ENCODE measurements at regions not wholly inside any gene's neighbourhood (a gene's known extent, or its start where the extent isn't known, plus 50 kb on each side); places are given as distances from the start of the nearest gene placed in this dataset.

DNA sequence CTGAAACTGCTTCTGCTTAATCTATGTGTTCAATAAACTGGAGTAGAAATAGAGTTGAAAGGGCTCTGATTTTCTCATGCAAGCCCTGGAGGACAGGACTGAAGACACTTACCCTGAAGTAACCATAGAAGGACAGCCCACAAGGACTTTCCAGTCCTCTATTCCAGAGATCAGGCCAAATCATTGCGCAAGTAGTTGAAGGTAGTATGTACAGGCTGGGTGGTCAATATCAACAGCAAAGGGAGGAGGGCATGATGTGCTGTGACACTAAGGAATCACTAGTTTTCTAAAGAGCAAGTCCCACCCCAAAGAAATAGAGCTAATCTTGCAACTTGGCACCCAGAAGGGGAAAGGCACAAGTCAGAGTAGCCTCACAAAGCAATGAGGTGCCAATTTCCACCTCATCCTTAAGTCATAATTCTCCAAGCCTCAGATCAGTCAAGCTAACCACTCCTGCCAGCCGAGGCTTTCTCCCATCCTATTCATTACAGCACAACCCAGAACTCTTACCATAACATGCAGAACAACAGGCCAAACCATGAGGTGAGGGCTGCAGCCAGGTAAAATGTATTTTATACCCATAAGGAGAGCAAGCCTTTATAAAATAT, 533.5 kb downstream of the TNS1 start:
- Histone ChIP-seq H3K9me3 (ENCODE audit: low read depth, low read length, poor library complexity, severe bottlenecking) (no peaks in the 10 kb centered on the region), H3K4me1 (ENCODE audit: insufficient read depth, low read length, poor library complexity, severe bottlenecking) (no peaks in the 10 kb centered on the region), H3K27me3 (replicated peaks; ENCODE audit: insufficient read depth, low read depth, low read length, poor library complexity) (no peaks in the 10 kb centered on the region), H3K36me3 (ENCODE audit: insufficient read depth, low read length, poor library complexity, severe bottlenecking) (no peaks in the 10 kb centered on the region), H3K4me3 (ENCODE audit: low read depth, low read length, poor library complexity, severe bottlenecking) (no peak overlapping the region), H3K27ac (ENCODE audit: low read depth, low read length, poor library complexity, severe bottlenecking) (no peak overlapping the region)
- ChIA-PET CTCF (no interaction called here), POLR2A (ENCODE audit: low non-redundant PET) (no interaction called here)
- intact Hi-C loops (cut with micrococcal nuclease; ENCODE audit: unreplicated experiment): no loop called here
- no TSS peak for BruUV-seq (replicated peaks)
- no peak for DNase-seq (ENCODE audit: low spot score)
- no peak for TF ChIP-seq EZH2 (IDR thresholded peaks at IDR 0.05; ENCODE audit: borderline replicate concordance, low read depth, low read length, poor library complexity, severe bottlenecking)
- TF ChIP-seq, protein P1, sequence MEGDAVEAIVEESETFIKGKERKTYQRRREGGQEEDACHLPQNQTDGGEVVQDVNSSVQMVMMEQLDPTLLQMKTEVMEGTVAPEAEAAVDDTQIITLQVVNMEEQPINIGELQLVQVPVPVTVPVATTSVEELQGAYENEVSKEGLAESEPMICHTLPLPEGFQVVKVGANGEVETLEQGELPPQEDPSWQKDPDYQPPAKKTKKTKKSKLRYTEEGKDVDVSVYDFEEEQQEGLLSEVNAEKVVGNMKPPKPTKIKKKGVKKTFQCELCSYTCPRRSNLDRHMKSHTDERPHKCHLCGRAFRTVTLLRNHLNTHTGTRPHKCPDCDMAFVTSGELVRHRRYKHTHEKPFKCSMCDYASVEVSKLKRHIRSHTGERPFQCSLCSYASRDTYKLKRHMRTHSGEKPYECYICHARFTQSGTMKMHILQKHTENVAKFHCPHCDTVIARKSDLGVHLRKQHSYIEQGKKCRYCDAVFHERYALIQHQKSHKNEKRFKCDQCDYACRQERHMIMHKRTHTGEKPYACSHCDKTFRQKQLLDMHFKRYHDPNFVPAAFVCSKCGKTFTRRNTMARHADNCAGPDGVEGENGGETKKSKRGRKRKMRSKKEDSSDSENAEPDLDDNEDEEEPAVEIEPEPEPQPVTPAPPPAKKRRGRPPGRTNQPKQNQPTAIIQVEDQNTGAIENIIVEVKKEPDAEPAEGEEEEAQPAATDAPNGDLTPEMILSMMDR (conservative IDR thresholded peaks at IDR 0.05; ENCODE audit: low read depth, low read length): no peak

- DNase-seq (ENCODE audit: low spot score): no peak
- TF ChIP-seq, protein P1 (conservative IDR thresholded peaks at IDR 0.05; ENCODE audit: low read depth, low read length): no peak
- TF ChIP-seq EZH2 (IDR thresholded peaks at IDR 0.05; ENCODE audit: borderline replicate concordance, low read depth, low read length, poor library complexity, severe bottlenecking): no peak
- Histone ChIP-seq H3K4me3 (ENCODE audit: low read depth, low read length, poor library complexity, severe bottlenecking) (no peak overlapping the region), H3K27ac (ENCODE audit: low read depth, low read length, poor library complexity, severe bottlenecking) (no peak overlapping the region), H3K4me1 (ENCODE audit: insufficient read depth, low read length, poor library complexity, severe bottlenecking) (no peaks in the 10 kb centered on the region), H3K27me3 (replicated peaks; ENCODE audit: insufficient read depth, low read depth, low read length, poor library complexity) (no peaks in the 10 kb centered on the region), H3K36me3 (ENCODE audit: insufficient read depth, low read length, poor library complexity, severe bottlenecking) (no peaks in the 10 kb centered on the region), H3K9me3 (ENCODE audit: low read depth, low read length, poor library complexity, severe bottlenecking) (no peaks in the 10 kb centered on the region)
- CTCF ChIA-PET: no interaction called here
- BruUV-seq (replicated peaks): no TSS peak
- intact Hi-C loops (cut with micrococcal nuclease; ENCODE audit: unreplicated experiment): no loop called here
- POLR2A ChIA-PET (ENCODE audit: low non-redundant PET): no interaction called here
Measured at GRCh38 chr2:217468042-217468830, 534.6 kb downstream of the TNS1 start.

GRCh38 chr2:217467331-217467730, 535.5 kb downstream of the TNS1 start:
- Histone ChIP-seq H3K36me3 (ENCODE audit: insufficient read depth, low read length, poor library complexity, severe bottlenecking) (no peaks in the 10 kb centered on the region), H3K9me3 (ENCODE audit: low read depth, low read length, poor library complexity, severe bottlenecking) (no peaks in the 10 kb centered on the region), H3K27me3 (replicated peaks; ENCODE audit: insufficient read depth, low read depth, low read length, poor library complexity) (no peaks in the 10 kb centered on the region), H3K4me1 (ENCODE audit: insufficient read depth, low read length, poor library complexity, severe bottlenecking) (no peaks in the 10 kb centered on the region), H3K27ac (ENCODE audit: low read depth, low read length, poor library complexity, severe bottlenecking) (no peak overlapping the region), H3K4me3 (ENCODE audit: low read depth, low read length, poor library complexity, severe bottlenecking) (no peak overlapping the region)
- TF ChIP-seq, protein P1 (conservative IDR thresholded peaks at IDR 0.05; ENCODE audit: low read depth, low read length): no peak
- no peak for TF ChIP-seq EZH2 (IDR thresholded peaks at IDR 0.05; ENCODE audit: borderline replicate concordance, low read depth, low read length, poor library complexity, severe bottlenecking)
- no TSS peak for BruUV-seq (replicated peaks)
- intact Hi-C loops (cut with micrococcal nuclease; ENCODE audit: unreplicated experiment): no loop called here
- ChIA-PET POLR2A (ENCODE audit: low non-redundant PET) (no interaction called here), CTCF (no interaction called here)
- no peak for DNase-seq (ENCODE audit: low spot score)
